A549 (cell line): ENCODE measurements at regions not wholly inside any gene's neighbourhood (a gene's known extent, or its start where the extent isn't known, plus 50 kb on each side); places are given as distances from the start of the nearest gene placed in this dataset.
"Not testable (repeated sequence)": the region's sequence is repeated elsewhere in the genome, so short reads cannot be mapped to it uniquely, and the experiment has no call there.

Experiments
- CBX8 ChIP-seq: fragments of 200-600 bp; sonication (generic); IDR thresholded peaks from 2 replicates; pipeline ENCODE4 v1.6.1; 2016
- CEBPB ChIP-seq, 2 experiments: fragments of >200 bp in 1 of 2; sonication (Bioruptor Twin) in 1 of 2; formaldehyde crosslinking in 1 of 2; IDR thresholded peaks; 2 replicates each; pipeline ENCODE4 v1.6.1; 2012 to 2016
- CHD4 ChIP-seq: fragments of 200-600 bp; sonication (generic); IDR thresholded peaks from 2 replicates; pipeline ENCODE4 v1.6.1; 2016; ENCODE audit warnings: antibody characterized with exemption, mild to moderate bottlenecking, borderline replicate concordance
- CTCF ChIP-seq: fragments of >200 bp; sonication (Bioruptor Twin); formaldehyde crosslinking; IDR thresholded peaks from 3 replicates; pipeline ENCODE4 v1.5.1; 2016
- EHF ChIP-seq: fragments of 250-450 bp; sonication (Bioruptor Pico); IDR thresholded peaks from 2 replicates; pipeline ENCODE4 v1.5.0; 2020; ENCODE audit warnings: mild to moderate bottlenecking
- MAX ChIP-seq: IDR thresholded peaks from 2 replicates; pipeline ENCODE4 v1.6.1; 2012
- PHF8 ChIP-seq: fragments of 200-600 bp; sonication (generic); IDR thresholded peaks from 2 replicates; pipeline ENCODE4 v1.6.1; 2016; ENCODE audit warnings: low read depth, mild to moderate bottlenecking, antibody characterized with exemption, moderate library complexity, borderline replicate concordance
- POLR2AphosphoS2 ChIP-seq: conservative IDR thresholded peaks from 2 replicates; pipeline ENCODE4 v1.6.1; 2012; ENCODE audit warnings: low read length, improper control_type of control experiment, inconsistent platforms
- RFX5 ChIP-seq: fragments of 450-650 bp; IDR thresholded peaks from 2 replicates; pipeline ENCODE4 v1.7.1; 2014; ENCODE audit warnings: antibody characterized with exemption, mild to moderate bottlenecking, moderate library complexity
- TF ChIP-seq, protein P1 (sequence below): fragments of 200-600 bp; sonication (generic); IDR thresholded peaks from 2 replicates; pipeline ENCODE4 v1.6.1; 2016; ENCODE audit warnings: antibody characterized with exemption, mild to moderate bottlenecking, moderate library complexity
- TF ChIP-seq, protein P2 (sequence below): fragments of 450-650 bp; IDR thresholded peaks from 2 replicates; pipeline ENCODE4 v1.6.1; 2014; ENCODE audit warnings: antibody characterized with exemption

DNA sequence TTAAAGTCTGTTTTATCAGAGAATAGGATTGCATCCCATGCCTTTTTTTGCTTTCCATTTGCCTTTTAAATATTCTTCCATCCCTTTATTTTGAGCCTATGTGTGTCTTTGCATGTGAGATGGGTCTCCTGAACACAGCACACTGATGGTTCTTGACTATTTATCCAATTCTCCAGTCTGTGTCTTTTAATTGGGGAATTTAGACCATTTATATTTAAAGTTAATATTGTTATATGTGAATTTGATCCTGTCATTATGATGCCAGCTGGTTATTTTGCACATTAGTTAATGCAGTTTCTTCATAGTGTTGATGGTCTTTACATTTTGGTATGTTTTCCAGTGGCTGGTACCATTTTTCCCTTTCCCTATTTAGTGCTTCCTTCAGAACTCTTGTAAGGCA lies 1287.0 kb downstream of the REEP3 start:
- not testable (repeated sequence) for TF ChIP-seq PHF8; EHF (CRISPR knock-in tag); CTCF; CBX8; CEBPB (IDR thresholded peaks at IDR 0.05); MAX; RFX5; POLR2AphosphoS2; CHD4
- TF ChIP-seq, protein P1, sequence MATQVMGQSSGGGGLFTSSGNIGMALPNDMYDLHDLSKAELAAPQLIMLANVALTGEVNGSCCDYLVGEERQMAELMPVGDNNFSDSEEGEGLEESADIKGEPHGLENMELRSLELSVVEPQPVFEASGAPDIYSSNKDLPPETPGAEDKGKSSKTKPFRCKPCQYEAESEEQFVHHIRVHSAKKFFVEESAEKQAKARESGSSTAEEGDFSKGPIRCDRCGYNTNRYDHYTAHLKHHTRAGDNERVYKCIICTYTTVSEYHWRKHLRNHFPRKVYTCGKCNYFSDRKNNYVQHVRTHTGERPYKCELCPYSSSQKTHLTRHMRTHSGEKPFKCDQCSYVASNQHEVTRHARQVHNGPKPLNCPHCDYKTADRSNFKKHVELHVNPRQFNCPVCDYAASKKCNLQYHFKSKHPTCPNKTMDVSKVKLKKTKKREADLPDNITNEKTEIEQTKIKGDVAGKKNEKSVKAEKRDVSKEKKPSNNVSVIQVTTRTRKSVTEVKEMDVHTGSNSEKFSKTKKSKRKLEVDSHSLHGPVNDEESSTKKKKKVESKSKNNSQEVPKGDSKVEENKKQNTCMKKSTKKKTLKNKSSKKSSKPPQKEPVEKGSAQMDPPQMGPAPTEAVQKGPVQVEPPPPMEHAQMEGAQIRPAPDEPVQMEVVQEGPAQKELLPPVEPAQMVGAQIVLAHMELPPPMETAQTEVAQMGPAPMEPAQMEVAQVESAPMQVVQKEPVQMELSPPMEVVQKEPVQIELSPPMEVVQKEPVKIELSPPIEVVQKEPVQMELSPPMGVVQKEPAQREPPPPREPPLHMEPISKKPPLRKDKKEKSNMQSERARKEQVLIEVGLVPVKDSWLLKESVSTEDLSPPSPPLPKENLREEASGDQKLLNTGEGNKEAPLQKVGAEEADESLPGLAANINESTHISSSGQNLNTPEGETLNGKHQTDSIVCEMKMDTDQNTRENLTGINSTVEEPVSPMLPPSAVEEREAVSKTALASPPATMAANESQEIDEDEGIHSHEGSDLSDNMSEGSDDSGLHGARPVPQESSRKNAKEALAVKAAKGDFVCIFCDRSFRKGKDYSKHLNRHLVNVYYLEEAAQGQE: not testable (repeated sequence)
- TF ChIP-seq, protein P2, sequence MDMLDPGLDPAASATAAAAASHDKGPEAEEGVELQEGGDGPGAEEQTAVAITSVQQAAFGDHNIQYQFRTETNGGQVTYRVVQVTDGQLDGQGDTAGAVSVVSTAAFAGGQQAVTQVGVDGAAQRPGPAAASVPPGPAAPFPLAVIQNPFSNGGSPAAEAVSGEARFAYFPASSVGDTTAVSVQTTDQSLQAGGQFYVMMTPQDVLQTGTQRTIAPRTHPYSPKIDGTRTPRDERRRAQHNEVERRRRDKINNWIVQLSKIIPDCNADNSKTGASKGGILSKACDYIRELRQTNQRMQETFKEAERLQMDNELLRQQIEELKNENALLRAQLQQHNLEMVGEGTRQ: not testable (repeated sequence)
